Gastroesophageal sphincter (tissue), 3 donors: ENCODE measurements at regions not wholly inside any gene's neighbourhood (a gene's known extent, or its start where the extent isn't known, plus 50 kb on each side); places are given as distances from the start of the nearest gene placed in this dataset.

Source experiments
- CTCF ChIP-seq, 4 experiments: fragments of 200-600 bp in 2 of 4; fragments of 450-650 bp in 2 of 4; sonication (generic) in 1 of 4; IDR thresholded peaks; one replicate each; pipeline ENCODE4 v1.5.1; 2017 to 2019; ENCODE audit warnings: antibody characterized with exemption in 4 of 4, mild to moderate bottlenecking in 2 of 4, moderate library complexity in 2 of 4
- EP300 ChIP-seq: sonication (generic); formaldehyde crosslinking; IDR thresholded peaks from one replicate; pipeline ENCODE4 v1.6.1; 2017; ENCODE audit warnings: antibody characterized with exemption, mild to moderate bottlenecking
- POLR2A ChIP-seq, 2 donors: fragments of 450-650 bp; IDR thresholded peaks; one replicate each; pipeline ENCODE4 v1.6.1; 2017; ENCODE audit warnings: antibody characterized with exemption in 2 of 2, mild to moderate bottlenecking in 2 of 2, moderate library complexity in 1 of 2
- POLR2AphosphoS5 ChIP-seq: sonication (generic); formaldehyde crosslinking; IDR thresholded peaks from one replicate; pipeline ENCODE4 v1.6.1; 2017; ENCODE audit warnings: antibody characterized with exemption

GRCh38 chr16:5781436-5781835 lies 683.8 kb upstream of the EEF2KMT start:
- no peak for TF ChIP-seq CTCF (IDR thresholded peaks at IDR 0.05)
- TF ChIP-seq POLR2A (IDR thresholded peaks at IDR 0.05) = no peak
- TF ChIP-seq EP300 = no peak
- no peak for TF ChIP-seq POLR2AphosphoS5
